ENCODE measurements at regions not wholly inside any gene's neighbourhood (a gene's known extent, or its start where the extent isn't known, plus 50 kb on each side); places are given as distances from the start of the nearest gene placed in this dataset.
"Not testable (repeated sequence)": the region's sequence is repeated elsewhere in the genome, so short reads cannot be mapped to it uniquely, and the experiment has no call there.

- Histone ChIP-seq H3K9me3 (ENCODE audit: control insufficient read depth in 1 of 2, low read length in 2 of 2) (no peaks in the 10 kb centered on the region), H3K27ac (ENCODE audit: low read length) (no peak overlapping the region), H3K27me3 (ENCODE audit: low read depth, low read length) (no peaks in the 10 kb centered on the region), H3K4me1 (ENCODE audit: control insufficient read depth in 1 of 2, insufficient read depth in 2 of 2, low read length in 2 of 2) (no peaks in the 10 kb centered on the region), H3K4me3 (ENCODE audit: low read depth in 1 of 2, low read length in 2 of 2) (no peak overlapping the region), H3K36me3 (ENCODE audit: control insufficient read depth in 1 of 2, insufficient read depth in 2 of 2, low read length in 2 of 2) (no peaks in the 10 kb centered on the region)
These were observed 605.4 kb upstream of the LCORL start for GRCh38 chr4:18626996-18627395.

GRCh38 chr4:18626366-18626765 lies 604.8 kb upstream of the LCORL start:
- no peak overlapping the region for H3K27ac ChIP-seq (ENCODE audit: low read length)
- no peak overlapping the region for H3K4me3 ChIP-seq (ENCODE audit: low read depth in 1 of 2, low read length in 2 of 2)
- H3K4me1 ChIP-seq (ENCODE audit: control insufficient read depth in 1 of 2, insufficient read depth in 2 of 2, low read length in 2 of 2): no peaks in the 10 kb centered on the region
- no peaks in the 10 kb centered on the region for H3K9me3 ChIP-seq (ENCODE audit: control insufficient read depth in 1 of 2, low read length in 2 of 2)
- H3K36me3 ChIP-seq (ENCODE audit: control insufficient read depth in 1 of 2, insufficient read depth in 2 of 2, low read length in 2 of 2): no peaks in the 10 kb centered on the region
- no peaks in the 10 kb centered on the region for H3K27me3 ChIP-seq (ENCODE audit: low read depth, low read length)

- Histone ChIP-seq H3K4me1 (ENCODE audit: control insufficient read depth in 1 of 2, insufficient read depth in 2 of 2, low read length in 2 of 2) (no peaks in the 10 kb centered on the region), H3K36me3 (ENCODE audit: control insufficient read depth in 1 of 2, insufficient read depth in 2 of 2, low read length in 2 of 2) (no peaks in the 10 kb centered on the region), H3K4me3 (ENCODE audit: low read depth in 1 of 2, low read length in 2 of 2) (no peak overlapping the region), H3K27me3 (ENCODE audit: low read depth, low read length) (no peaks in the 10 kb centered on the region), H3K27ac (ENCODE audit: low read length) (no peak overlapping the region), H3K9me3 (ENCODE audit: control insufficient read depth in 1 of 2, low read length in 2 of 2) (no peaks in the 10 kb centered on the region)
These were observed 599.6 kb upstream of the LCORL start for GRCh38 chr4:18621186-18621585.

- Histone ChIP-seq H3K4me3 (ENCODE audit: low read depth in 1 of 2, low read length in 2 of 2) (no peak overlapping the region), H3K9me3 (ENCODE audit: control insufficient read depth in 1 of 2, low read length in 2 of 2) (no peaks in the 10 kb centered on the region), H3K27ac (ENCODE audit: low read length) (no peak overlapping the region), H3K36me3 (ENCODE audit: control insufficient read depth in 1 of 2, insufficient read depth in 2 of 2, low read length in 2 of 2) (no peaks in the 10 kb centered on the region), H3K27me3 (ENCODE audit: low read depth, low read length) (no peaks in the 10 kb centered on the region), H3K4me1 (ENCODE audit: control insufficient read depth in 1 of 2, insufficient read depth in 2 of 2, low read length in 2 of 2) (no peaks in the 10 kb centered on the region)
These were observed 595.2 kb upstream of the LCORL start for GRCh38 chr4:18616720-18617119.

- Histone ChIP-seq H3K9me3 (ENCODE audit: control insufficient read depth in 1 of 2, low read length in 2 of 2) (no peaks in the 10 kb centered on the region), H3K4me3 (ENCODE audit: low read depth in 1 of 2, low read length in 2 of 2) (no peak overlapping the region), H3K36me3 (ENCODE audit: control insufficient read depth in 1 of 2, insufficient read depth in 2 of 2, low read length in 2 of 2) (no peaks in the 10 kb centered on the region), H3K27me3 (ENCODE audit: low read depth, low read length) (no peaks in the 10 kb centered on the region), H3K27ac (ENCODE audit: low read length) (no peak overlapping the region), H3K4me1 (ENCODE audit: control insufficient read depth in 1 of 2, insufficient read depth in 2 of 2, low read length in 2 of 2) (no peaks in the 10 kb centered on the region)
These were observed 589.5 kb upstream of the LCORL start for GRCh38 chr4:18611026-18611425.

- Histone ChIP-seq H3K27ac (ENCODE audit: low read length) (no peak overlapping the region), H3K4me3 (ENCODE audit: low read depth in 1 of 2, low read length in 2 of 2) (no peak overlapping the region), H3K27me3 (ENCODE audit: low read depth, low read length) (no peaks in the 10 kb centered on the region), H3K4me1 (ENCODE audit: control insufficient read depth in 1 of 2, insufficient read depth in 2 of 2, low read length in 2 of 2) (no peaks in the 10 kb centered on the region), H3K9me3 (ENCODE audit: control insufficient read depth in 1 of 2, low read length in 2 of 2) (no peaks in the 10 kb centered on the region), H3K36me3 (ENCODE audit: control insufficient read depth in 1 of 2, insufficient read depth in 2 of 2, low read length in 2 of 2) (no peaks in the 10 kb centered on the region)
These were observed 587.5 kb upstream of the LCORL start for GRCh38 chr4:18608908-18609533.

GRCh38 chr4:18602610-18603009 lies 581.1 kb upstream of the LCORL start:
- H3K36me3 ChIP-seq (ENCODE audit: control insufficient read depth in 1 of 2, insufficient read depth in 2 of 2, low read length in 2 of 2); H3K9me3 ChIP-seq (ENCODE audit: control insufficient read depth in 1 of 2, low read length in 2 of 2); H3K4me3 ChIP-seq (ENCODE audit: low read depth in 1 of 2, low read length in 2 of 2); H3K4me1 ChIP-seq (ENCODE audit: control insufficient read depth in 1 of 2, insufficient read depth in 2 of 2, low read length in 2 of 2); H3K27ac ChIP-seq (ENCODE audit: low read length); H3K27me3 ChIP-seq (ENCODE audit: low read depth, low read length): not testable (repeated sequence)

GRCh38 chr4:18593297-18594002 lies 571.9 kb upstream of the LCORL start:
- no peaks in the 10 kb centered on the region for H3K9me3 ChIP-seq (ENCODE audit: control insufficient read depth in 1 of 2, low read length in 2 of 2)
- no peaks in the 10 kb centered on the region for H3K4me1 ChIP-seq (ENCODE audit: control insufficient read depth in 1 of 2, insufficient read depth in 2 of 2, low read length in 2 of 2)
- no peak overlapping the region for H3K4me3 ChIP-seq (ENCODE audit: low read depth in 1 of 2, low read length in 2 of 2)
- no peaks in the 10 kb centered on the region for H3K27me3 ChIP-seq (ENCODE audit: low read depth, low read length)
- H3K27ac ChIP-seq (ENCODE audit: low read length): no peak overlapping the region
- H3K36me3 ChIP-seq (ENCODE audit: control insufficient read depth in 1 of 2, insufficient read depth in 2 of 2, low read length in 2 of 2): no peaks in the 10 kb centered on the region

GRCh38 chr4:18582841-18583240 lies 561.3 kb upstream of the LCORL start:
- Histone ChIP-seq H3K9me3 (ENCODE audit: control insufficient read depth in 1 of 2, low read length in 2 of 2) (no peaks in the 10 kb centered on the region), H3K36me3 (ENCODE audit: control insufficient read depth in 1 of 2, insufficient read depth in 2 of 2, low read length in 2 of 2) (no peaks in the 10 kb centered on the region), H3K27me3 (ENCODE audit: low read depth, low read length) (no peaks in the 10 kb centered on the region), H3K4me3 (ENCODE audit: low read depth in 1 of 2, low read length in 2 of 2) (no peak overlapping the region), H3K27ac (ENCODE audit: low read length) (no peak overlapping the region), H3K4me1 (ENCODE audit: control insufficient read depth in 1 of 2, insufficient read depth in 2 of 2, low read length in 2 of 2) (no peaks in the 10 kb centered on the region)

- H3K4me1 ChIP-seq (ENCODE audit: control insufficient read depth in 1 of 2, insufficient read depth in 2 of 2, low read length in 2 of 2): no peaks in the 10 kb centered on the region
- H3K27ac ChIP-seq (ENCODE audit: low read length): no peak overlapping the region
- no peaks in the 10 kb centered on the region for H3K9me3 ChIP-seq (ENCODE audit: control insufficient read depth in 1 of 2, low read length in 2 of 2)
- no peak overlapping the region for H3K4me3 ChIP-seq (ENCODE audit: low read depth in 1 of 2, low read length in 2 of 2)
- no peaks in the 10 kb centered on the region for H3K27me3 ChIP-seq (ENCODE audit: low read depth, low read length)
- no peaks in the 10 kb centered on the region for H3K36me3 ChIP-seq (ENCODE audit: control insufficient read depth in 1 of 2, insufficient read depth in 2 of 2, low read length in 2 of 2)
These were observed 556.8 kb upstream of the LCORL start for GRCh38 chr4:18578307-18578706.

GRCh38 chr4:18572481-18572880 lies 550.9 kb upstream of the LCORL start:
- no peaks in the 10 kb centered on the region for H3K27me3 ChIP-seq (ENCODE audit: low read depth, low read length)
- no peaks in the 10 kb centered on the region for H3K4me1 ChIP-seq (ENCODE audit: control insufficient read depth in 1 of 2, insufficient read depth in 2 of 2, low read length in 2 of 2)
- no peak overlapping the region for H3K4me3 ChIP-seq (ENCODE audit: low read depth in 1 of 2, low read length in 2 of 2)
- H3K9me3 ChIP-seq (ENCODE audit: control insufficient read depth in 1 of 2, low read length in 2 of 2): no peaks in the 10 kb centered on the region
- no peak overlapping the region for H3K27ac ChIP-seq (ENCODE audit: low read length)
- H3K36me3 ChIP-seq (ENCODE audit: control insufficient read depth in 1 of 2, insufficient read depth in 2 of 2, low read length in 2 of 2): no peaks in the 10 kb centered on the region

- Histone ChIP-seq H3K4me1 (ENCODE audit: control insufficient read depth in 1 of 2, insufficient read depth in 2 of 2, low read length in 2 of 2) (no peaks in the 10 kb centered on the region), H3K27me3 (ENCODE audit: low read depth, low read length) (no peaks in the 10 kb centered on the region), H3K9me3 (ENCODE audit: control insufficient read depth in 1 of 2, low read length in 2 of 2) (no peaks in the 10 kb centered on the region), H3K4me3 (ENCODE audit: low read depth in 1 of 2, low read length in 2 of 2) (no peak overlapping the region), H3K27ac (ENCODE audit: low read length) (no peak overlapping the region), H3K36me3 (ENCODE audit: control insufficient read depth in 1 of 2, insufficient read depth in 2 of 2, low read length in 2 of 2) (no peaks in the 10 kb centered on the region)
These were observed 549.8 kb upstream of the LCORL start for GRCh38 chr4:18571301-18571761.

Measured in muscle layer of duodenum (tissue), 2 donors.